H7 (cell line): ENCODE measurements at regions not wholly inside any gene's neighbourhood (a gene's known extent, or its start where the extent isn't known, plus 50 kb on each side); places are given as distances from the start of the nearest gene placed in this dataset.

Experiments
- DNase-seq: peaks from one replicate; pipeline ENCODE4 v3.0.0; 2012
- H3K27me3 ChIP-seq: 2 replicates; pipeline ENCODE4 v1.6.0; 2011; ENCODE audit warnings: mild to moderate bottlenecking, low read length; ENCODE audit not compliant: control insufficient read depth, insufficient read depth
- H3K36me3 ChIP-seq: replicated peaks from 2 replicates; pipeline ENCODE4 v1.5.1; 2011; ENCODE audit warnings: low read length; ENCODE audit not compliant: control insufficient read depth, insufficient read depth
- H3K4me3 ChIP-seq: 2 replicates; pipeline ENCODE4 v1.5.1; 2011; ENCODE audit warnings: low read depth, mild to moderate bottlenecking, control low read depth, low read length, moderate library complexity; ENCODE audit not compliant: insufficient read depth

DNA sequence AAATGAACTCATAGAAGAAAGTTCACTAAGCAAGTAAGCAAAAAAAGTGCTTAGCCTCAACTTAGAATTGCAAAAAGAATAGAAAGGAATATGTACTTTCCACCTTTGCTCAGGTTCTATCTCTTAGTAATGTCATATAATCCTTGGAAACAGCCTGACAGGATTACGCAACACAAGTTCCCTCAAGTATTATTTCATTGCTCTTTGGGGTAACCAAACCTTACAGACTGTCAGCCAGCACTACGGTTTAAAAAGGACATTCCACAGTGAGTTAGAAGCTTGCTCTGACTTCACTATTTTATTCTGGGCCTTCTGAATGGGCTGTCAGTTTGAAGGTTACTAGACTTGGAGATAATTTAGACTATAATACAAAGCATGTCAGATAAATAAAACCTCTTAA is 264.0 kb downstream of the ATXN7L3B start:
- H3K27me3 ChIP-seq, result no peaks in the 10 kb centered on the region
- no peaks in the 10 kb centered on the region for H3K36me3 ChIP-seq
- DNase-seq, result no peak
- H3K4me3 ChIP-seq, result no peak overlapping the region

DNA sequence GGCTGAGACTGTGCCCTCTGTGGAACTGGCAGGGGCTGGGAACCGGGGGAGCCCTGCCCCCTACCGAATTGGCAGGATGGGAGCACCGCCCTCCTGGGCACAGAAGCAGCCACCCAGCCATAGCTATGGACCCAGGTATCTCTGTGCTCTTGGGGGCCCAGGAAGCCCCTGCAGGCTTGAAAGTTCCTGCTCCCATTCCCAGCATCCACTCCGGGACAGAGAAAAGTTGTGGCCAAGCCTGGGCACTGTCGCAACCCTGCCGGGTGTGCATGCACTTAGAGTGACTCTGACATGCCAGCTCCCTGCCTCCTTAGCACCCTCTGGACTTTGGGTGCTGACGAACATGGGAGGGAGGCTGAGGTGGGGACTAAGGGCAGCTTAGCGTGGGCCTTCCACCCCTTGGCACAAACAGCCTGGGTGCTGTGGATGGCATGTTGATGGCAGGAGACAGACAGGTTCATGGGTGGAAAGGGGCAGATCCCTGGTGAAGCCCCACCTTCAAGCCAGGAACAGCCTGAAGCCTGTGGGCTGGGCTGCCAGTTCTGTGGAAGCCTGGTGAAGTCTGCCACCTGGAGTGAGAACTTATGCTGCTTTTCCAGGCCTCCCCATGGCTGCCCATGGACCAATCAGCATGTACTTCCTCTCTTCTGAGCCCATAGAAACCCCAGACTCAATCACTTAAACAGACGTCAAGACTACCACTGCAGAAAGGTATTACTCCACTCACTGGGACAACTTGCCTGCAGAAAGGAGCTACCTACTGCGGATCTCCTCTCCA is 279.0 kb downstream of the ATXN7L3B start:
- no peaks in the 10 kb centered on the region for H3K36me3 ChIP-seq
- H3K4me3 ChIP-seq, result no peak overlapping the region
- peaks cover 32% of the 10 kb centered on the region for H3K27me3 ChIP-seq
- no peak for DNase-seq

DNA sequence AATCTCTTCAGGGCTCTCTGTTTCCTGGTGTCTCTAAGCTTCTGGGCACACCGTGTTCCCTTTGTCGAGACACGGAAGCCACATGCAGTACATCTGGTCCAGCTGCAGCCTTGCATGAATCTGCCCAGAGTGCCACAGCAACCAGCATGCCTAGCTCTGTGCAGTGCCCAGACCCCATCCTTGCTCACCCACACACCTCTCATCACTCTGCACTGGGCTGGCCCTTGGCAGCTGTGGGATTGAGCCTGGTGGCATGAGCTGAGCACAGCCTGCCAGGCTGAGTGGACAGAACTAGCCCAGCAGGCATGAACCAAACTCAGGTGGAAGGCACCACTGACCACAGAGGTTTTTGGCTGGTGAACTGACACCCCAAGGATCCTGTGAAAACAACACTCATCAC is 279.9 kb downstream of the ATXN7L3B start:
- H3K27me3 ChIP-seq, result peaks cover 40% of the 10 kb centered on the region
- no peak overlapping the region for H3K4me3 ChIP-seq
- no peaks in the 10 kb centered on the region for H3K36me3 ChIP-seq
- no peak for DNase-seq

DNA sequence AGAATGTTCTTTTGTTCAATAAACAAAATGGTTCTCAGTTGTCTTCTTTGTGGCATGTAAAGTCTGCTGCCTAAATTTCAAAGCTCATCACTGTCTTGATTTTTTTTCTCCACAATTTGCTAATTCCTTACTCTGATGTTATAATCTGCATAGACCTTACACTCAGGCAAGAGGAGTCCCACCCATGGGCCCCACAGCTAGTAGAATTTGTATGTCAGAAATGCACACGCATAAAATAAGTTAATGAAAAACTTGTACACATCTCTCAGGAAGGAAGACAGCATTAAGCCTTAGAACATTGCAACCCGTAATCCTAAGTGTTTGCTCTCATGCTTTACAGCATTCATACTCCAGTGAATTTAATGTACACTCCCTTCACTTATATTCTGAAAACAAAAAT is 280.8 kb downstream of the ATXN7L3B start:
- no peak for DNase-seq
- no peak overlapping the region for H3K4me3 ChIP-seq
- H3K36me3 ChIP-seq, result no peaks in the 10 kb centered on the region

DNA sequence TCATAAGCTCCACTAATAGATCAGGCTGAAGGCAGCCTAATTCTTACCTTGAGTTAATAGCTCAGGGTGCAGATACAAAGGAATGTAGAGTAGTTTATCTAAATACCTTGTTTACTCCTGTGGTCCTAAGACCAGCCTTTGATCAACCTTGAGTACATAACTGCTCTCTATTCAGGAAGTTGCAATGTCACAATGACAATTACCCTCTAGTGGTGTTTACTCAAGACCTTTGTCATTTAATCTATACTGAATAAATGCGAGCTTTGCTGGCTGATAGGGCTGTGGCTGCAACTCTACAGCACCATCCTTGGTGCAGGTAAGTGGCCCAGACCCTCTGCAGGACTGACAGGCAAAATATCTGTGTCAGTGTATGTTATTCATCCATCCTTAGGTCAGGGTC is 282.7 kb downstream of the ATXN7L3B start:
- H3K36me3 ChIP-seq, result no peaks in the 10 kb centered on the region
- H3K4me3 ChIP-seq, result no peak overlapping the region
- no peak for DNase-seq
- H3K27me3 ChIP-seq, result peaks cover 41% of the 10 kb centered on the region

More for the DNA sequence above, 280.8 kb downstream of the ATXN7L3B start:
- H3K27me3 ChIP-seq, result peaks cover 41% of the 10 kb centered on the region

DNA sequence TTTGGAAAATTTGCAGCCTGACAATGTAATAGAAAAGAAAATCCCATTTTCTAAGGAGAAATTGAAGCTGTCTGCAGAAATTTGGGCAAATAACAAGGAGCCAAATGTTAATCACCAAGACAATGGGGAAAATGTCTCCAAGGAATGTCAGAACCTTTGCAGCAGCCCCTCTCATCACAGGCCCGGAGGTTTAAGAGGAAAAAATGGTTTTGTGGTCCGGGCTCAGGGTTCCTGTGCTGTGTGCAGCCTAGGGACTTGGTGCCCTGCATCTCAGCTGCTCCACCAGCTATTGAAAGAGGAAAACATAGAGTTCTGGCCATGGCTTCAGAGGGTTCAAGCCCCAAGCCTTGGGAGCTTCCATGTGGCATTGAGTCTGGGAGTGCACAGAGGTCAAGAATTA is 298.9 kb downstream of the ATXN7L3B start:
- Histone ChIP-seq H3K27me3 (no peaks in the 10 kb centered on the region), H3K36me3 (no peaks in the 10 kb centered on the region), H3K4me3 (no peak overlapping the region)
- DNase-seq, result no peak

DNA sequence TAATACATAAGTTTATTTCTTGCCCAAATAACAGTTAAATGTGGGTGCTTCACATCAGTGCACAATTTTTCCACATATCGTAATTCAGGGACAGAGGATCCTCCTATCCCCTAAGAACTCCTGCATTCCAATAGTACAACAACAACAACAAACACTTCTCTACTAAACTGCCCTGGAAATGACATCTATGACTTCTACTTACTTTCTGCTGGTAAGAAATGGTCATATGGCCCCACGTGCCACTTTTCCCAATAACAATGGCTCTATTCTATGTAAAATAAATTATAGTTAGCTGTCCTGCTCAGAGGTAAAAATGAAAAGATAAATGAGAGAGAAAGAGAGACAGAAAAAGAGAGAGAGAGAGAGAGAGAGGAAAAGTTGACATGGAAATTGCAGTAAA is 308.5 kb downstream of the ATXN7L3B start:
- H3K4me3 ChIP-seq, result no peak overlapping the region
- H3K27me3 ChIP-seq, result no peaks in the 10 kb centered on the region
- DNase-seq, result no peak
- no peaks in the 10 kb centered on the region for H3K36me3 ChIP-seq

DNA sequence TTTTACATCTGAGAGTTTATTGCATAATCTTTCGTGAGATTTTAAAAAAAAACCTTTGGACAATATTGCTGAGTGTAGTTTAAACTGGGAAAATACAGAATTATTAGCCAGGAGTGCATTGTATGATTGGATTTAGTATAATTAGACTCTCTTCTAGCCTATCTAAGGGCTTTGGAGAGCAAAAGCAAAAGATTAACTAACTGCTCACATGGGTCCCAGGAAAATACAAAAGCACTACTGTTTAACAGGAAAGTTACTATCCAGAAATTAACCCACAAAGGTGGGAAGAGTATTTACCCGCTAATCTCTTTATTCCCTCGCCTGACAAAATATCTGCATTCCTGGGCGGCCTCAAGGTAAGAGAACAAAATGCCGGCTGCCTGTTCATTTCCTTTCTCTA is 309.5 kb downstream of the ATXN7L3B start:
- no peak for DNase-seq
- no peak overlapping the region for H3K4me3 ChIP-seq

DNA sequence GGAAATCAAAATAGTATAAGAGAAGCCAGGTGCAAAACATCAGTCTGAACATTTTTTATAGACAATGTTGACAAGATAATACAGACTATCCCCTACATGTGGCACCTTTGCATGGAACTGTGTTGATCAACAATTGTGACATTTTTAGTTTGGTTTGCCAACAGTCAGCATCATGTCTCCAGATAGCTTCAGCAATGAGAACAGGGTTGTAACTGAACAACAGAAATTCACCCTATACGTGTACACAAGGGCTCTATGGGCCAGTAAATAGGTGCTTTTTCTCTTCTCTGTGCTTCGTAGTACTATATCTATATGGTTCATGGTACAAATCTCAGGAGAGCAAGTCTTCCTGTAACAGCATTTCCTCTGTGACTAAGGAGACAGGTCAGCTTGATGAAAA is 310.4 kb downstream of the ATXN7L3B start:
- H3K4me3 ChIP-seq, result no peak overlapping the region

More for the DNA sequence above, 309.5 kb downstream of the ATXN7L3B start:
- no peaks in the 10 kb centered on the region for H3K36me3 ChIP-seq
- H3K27me3 ChIP-seq, result no peaks in the 10 kb centered on the region

DNA sequence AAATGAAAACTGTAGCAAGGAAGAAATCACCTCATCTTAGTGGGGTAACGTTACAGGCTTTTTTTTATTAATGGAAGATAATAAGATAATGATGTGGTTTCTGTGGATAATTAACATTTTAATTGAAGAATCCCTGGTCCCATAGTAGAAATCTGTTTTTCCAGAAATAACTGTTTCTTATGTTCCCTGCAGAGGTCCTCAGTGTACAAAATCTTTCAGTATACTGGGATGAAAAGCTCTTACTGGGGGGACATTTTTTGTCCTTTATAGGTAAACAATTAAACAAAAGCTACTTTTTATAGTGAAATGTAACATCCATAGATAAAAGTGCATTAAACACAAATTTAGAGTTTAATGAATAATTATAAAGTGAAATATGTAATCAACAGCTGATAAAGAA is 312.2 kb downstream of the ATXN7L3B start:
- Histone ChIP-seq H3K4me3 (no peak overlapping the region), H3K27me3 (no peaks in the 10 kb centered on the region)

More for the DNA sequence above, 310.4 kb downstream of the ATXN7L3B start:
- no peaks in the 10 kb centered on the region for H3K27me3 ChIP-seq
- no peaks in the 10 kb centered on the region for H3K36me3 ChIP-seq
- DNase-seq, result no peak

DNA sequence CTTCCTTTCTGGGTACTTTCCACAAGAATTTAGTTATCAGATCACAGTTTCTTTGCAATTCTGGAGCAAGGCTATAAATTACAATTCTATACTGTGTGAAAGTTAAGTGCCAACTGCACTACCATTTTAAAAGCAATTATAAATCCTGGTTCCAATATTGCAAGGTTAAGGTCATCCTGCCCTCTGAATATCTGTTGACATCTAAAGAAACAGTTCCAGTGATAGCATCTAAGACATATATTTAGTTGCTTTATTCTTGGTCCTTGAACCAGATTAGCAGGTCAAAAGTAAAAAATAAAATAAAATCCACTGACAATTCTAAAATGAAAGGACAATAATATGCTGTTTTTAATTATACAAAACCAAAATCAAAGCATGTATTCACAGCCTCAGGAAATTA is 334.2 kb downstream of the ATXN7L3B start:
- no peaks in the 10 kb centered on the region for H3K27me3 ChIP-seq
- H3K36me3 ChIP-seq, result no peaks in the 10 kb centered on the region
- H3K4me3 ChIP-seq, result no peak overlapping the region
- no peak for DNase-seq

More for the DNA sequence above, 312.2 kb downstream of the ATXN7L3B start:
- H3K36me3 ChIP-seq, result no peaks in the 10 kb centered on the region
- DNase-seq, result no peak

DNA sequence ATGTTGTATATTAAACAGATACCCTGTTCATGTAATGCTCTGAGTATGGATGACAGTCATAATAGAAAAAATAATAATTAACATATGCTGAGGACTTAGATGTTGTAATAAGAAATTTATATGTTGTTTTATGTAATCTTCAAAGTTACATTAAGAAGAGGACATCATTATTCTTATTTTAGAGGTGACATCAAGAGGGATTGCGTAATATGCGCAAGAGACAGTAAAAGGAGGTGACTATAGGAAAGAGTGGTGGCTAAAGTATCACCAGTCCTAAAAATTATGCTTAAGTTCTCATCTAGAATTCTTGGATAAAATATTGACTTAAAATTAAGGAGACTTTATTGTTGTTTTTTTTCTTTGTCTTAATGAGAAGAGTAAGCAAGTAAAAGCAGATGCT is 323.9 kb downstream of the KCNC2 start:
- Histone ChIP-seq H3K27me3 (no peaks in the 10 kb centered on the region), H3K4me3 (no peak overlapping the region), H3K36me3 (no peaks in the 10 kb centered on the region)
- DNase-seq, result no peak

DNA sequence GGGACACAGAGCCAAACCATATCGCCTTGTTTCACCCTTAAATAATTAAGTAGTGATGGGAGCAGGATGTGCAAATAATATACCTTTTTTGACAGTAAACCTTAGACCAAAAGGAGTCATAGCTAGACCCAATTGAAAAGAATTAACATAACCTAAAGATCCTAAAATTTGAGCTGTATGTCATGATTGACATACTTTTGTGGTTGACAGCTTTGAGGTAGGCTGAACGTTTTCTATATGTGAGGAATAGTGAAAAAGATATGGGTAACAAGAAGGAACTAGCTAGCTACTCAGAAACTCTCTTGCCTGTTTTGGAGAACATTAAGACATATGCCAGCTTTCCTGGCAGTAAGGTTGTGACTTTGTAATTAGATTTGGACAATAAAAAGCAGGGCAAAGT is 320.6 kb downstream of the KCNC2 start:
- no peaks in the 10 kb centered on the region for H3K36me3 ChIP-seq
- no peaks in the 10 kb centered on the region for H3K27me3 ChIP-seq
- no peak for DNase-seq
- H3K4me3 ChIP-seq, result no peak overlapping the region

DNA sequence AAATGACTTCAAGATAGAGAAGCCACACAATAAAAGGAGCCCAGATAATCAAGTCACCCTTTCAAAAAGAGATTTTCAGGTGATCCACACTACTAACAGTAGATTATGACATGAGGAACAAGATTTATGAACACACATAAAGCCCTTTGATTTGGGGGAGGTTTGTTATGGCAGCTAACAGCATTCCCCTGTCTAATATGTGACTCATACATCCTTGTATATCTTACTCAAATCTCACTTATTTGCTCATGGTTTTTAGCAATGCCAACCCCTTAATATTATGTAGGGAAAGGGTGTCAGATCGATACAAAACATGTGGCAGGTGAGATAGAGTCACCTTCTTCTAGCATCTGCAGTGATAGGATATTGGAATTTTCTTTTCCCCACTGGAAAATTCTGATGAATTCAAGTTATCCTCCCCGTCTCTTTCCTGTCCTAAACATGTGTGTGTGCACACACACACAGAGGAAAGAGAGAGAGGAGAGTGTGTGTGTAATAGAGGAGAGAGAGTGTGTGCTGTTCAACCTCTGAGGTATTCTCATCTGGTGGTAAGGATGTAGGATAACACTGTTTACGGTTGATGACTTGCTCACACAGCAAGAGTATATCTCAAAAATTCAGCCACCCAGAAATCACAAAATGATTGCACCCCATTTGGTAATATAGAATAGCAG is 319.9 kb downstream of the KCNC2 start:
- DNase-seq, result no peak
- H3K27me3 ChIP-seq, result no peaks in the 10 kb centered on the region

DNA sequence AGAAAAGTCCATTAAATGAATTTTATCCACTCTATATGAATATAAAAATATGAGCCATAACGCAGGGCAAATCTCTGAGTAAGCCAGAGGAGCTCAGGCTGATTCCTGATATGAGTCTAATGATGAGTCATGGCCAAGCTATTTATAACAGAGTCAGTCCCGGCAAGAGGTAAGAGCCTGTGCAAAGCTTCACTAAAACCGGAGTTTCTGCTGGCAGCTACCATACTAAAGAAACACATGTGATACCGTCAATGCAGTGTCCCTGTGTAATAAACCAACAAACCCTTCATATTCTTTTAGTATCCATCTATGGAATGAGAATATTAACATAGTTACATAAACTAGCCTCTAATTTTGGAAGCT is 319.4 kb downstream of the KCNC2 start:
- DNase-seq, result no peak
- Histone ChIP-seq H3K27me3 (no peaks in the 10 kb centered on the region), H3K4me3 (no peak overlapping the region), H3K36me3 (no peaks in the 10 kb centered on the region)

More for the DNA sequence above, 319.9 kb downstream of the KCNC2 start:
- no peak overlapping the region for H3K4me3 ChIP-seq
- no peaks in the 10 kb centered on the region for H3K36me3 ChIP-seq
